GM19238 (cell line): ENCODE measurements at regions not wholly inside any gene's neighbourhood (a gene's known extent, or its start where the extent isn't known, plus 50 kb on each side); places are given as distances from the start of the nearest gene placed in this dataset.

Source experiments
- DNase-seq: peaks from one replicate; pipeline ENCODE4 v3.0.0; 2011; ENCODE audit warnings: low spot score; ENCODE audit not compliant: insufficient read length

DNA sequence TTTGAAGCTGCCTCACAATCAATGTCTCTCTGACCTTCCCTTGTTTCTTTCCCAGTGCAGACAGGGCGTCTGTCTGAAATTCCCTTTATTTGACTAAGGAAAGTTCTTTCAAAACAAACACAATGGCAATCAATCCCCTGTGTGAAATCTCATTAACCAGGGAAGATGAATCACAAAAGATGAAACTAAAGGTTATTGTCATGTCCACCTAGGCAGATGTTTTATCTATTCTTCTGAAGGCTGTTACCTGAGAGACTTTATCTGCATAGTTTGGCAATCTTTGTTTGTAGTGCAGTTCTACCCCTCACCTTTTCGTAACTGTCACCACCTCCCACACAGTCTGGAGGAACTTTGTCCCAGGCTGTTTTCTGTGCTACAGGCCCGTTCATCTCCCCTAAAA, 217.5 kb upstream of the RIOK2 start:
- no peak for DNase-seq

GRCh38 chr5:97405941-97406340, 222.9 kb upstream of the RIOK2 start:
- no peak for DNase-seq

- DNase-seq: no peak
These were observed 224.1 kb upstream of the RIOK2 start for GRCh38 chr5:97406946-97407676.

DNA sequence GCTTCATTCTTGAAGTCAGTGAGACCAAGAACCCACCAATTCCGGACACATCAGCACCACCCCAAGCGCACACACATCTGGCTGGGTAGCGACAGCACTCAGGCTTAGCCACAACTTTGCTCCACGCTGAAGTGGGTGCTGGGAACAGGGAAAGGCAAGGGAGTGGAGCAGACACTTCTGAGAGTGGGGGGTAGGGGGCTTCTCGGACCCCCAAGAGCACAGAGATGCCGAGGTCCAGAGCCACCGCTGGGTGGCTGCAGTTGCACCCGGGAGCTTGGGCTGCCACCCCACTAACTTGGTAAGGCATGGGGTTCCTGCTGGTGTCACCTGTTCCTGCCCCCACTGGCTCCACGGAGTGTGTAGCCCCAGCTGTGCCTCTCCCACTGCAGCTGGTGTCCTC, 225.3 kb upstream of the RIOK2 start:
- no peak for DNase-seq

GRCh38 chr5:97412959-97413358, 229.9 kb upstream of the RIOK2 start:
- no peak for DNase-seq

- no peak for DNase-seq
These were observed 234.9 kb upstream of the RIOK2 start for GRCh38 chr5:97417986-97418385.

- DNase-seq: no peak
These were observed 235.4 kb upstream of the RIOK2 start for GRCh38 chr5:97418462-97418861.

DNA sequence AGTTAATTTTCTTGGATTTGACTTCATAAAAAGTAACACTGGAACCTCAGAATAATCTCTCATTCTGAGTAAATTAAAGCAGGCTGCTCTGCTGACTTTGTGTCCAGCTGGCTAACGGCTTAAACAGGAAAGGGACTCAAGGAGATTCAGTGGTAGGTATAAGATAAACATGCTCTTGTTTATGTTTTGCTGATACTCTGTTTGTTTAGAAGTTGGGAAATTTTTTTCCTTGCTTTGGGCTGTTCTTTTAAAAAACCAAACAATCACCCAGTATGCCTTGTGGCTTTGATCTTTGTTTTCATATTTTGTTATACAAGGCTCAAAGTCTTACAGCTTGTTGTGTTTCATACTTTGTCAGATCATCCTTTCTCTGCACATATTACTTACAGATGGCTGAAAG, 237.6 kb upstream of the RIOK2 start:
- no peak for DNase-seq

DNA sequence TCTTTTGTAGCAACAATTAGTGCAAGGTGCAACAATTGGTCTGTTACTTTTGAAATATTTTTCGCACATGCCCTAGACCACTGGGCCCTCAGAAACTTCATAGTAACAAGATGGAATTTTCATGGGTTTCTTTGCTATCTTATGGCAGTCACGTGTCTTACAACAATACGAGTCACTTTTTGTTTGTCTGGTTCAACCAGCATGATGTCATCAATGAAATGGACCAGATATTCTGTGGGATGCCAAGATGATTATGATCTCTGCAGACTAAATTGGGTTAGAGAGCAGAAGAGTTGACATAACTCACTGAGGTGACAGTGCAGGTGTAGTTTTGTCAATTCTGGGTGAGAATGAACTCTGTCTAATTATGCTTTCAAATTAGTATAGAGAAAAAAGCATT, 239.6 kb upstream of the RIOK2 start:
- DNase-seq: no peak

GRCh38 chr5:97425511-97425910, 242.5 kb upstream of the RIOK2 start:
- DNase-seq: no peak

DNA sequence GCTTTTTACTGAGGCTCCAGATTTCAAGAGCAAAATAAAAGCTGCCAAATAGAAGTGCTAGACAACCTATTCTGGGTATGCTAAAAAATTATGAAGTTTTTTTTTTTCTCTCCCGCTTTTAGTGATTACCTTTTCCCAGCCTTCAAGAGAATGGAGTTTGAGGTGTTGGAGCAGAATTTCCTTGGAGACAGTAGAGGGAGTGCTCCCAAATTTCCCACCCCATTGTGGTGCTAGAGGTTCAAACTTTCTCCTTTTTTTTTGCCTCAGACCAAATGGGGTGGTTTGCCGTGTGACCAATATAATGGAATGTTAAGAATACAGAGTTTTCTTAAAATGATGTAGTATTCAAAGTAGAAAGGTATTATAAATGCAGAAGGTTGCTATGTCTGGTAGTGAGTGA, 244.2 kb upstream of the RIOK2 start:
- DNase-seq: no peak

DNA sequence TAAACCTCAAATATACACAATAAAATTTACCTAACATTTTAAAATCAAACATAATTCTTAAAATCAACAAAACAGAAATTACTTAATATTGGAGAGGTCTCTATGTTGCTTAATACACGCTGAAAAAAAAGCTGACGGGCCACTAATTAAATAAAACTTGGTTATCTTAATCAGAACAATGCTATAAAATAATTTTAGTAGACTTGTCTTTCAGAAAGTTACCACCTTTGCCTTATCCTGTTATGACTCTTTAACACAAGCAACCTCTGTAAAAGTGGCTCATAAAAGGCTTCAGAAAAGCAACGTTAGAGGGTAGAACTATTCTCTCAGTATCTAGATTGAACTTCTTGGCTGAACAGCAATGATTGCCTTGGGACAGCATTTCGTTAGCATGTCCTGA, 251.0 kb upstream of the RIOK2 start:
- DNase-seq: no peak

- DNase-seq: no peak
These were observed 253.4 kb upstream of the RIOK2 start for GRCh38 chr5:97436405-97436804.

DNA sequence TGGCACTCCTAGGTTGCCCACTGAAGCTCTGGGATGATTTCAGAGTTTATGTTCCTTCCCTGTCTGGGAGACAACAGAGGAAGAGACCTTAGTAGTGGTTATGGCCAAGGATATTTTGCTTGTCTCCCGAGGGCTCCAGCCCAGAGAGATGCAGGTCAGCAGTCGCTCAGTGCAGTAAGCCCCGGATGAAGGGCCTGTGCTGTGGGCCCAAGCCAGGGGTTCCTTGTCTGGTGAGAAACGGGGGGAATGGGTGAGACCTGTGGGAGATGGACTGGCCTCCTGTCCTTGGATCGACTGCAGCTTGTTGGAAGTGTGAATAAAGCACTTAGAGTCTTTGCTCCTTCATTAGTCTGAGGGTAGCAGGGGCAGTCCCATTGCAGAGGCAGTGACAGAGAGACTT, 260.7 kb upstream of the RIOK2 start:
- no peak for DNase-seq

DNA sequence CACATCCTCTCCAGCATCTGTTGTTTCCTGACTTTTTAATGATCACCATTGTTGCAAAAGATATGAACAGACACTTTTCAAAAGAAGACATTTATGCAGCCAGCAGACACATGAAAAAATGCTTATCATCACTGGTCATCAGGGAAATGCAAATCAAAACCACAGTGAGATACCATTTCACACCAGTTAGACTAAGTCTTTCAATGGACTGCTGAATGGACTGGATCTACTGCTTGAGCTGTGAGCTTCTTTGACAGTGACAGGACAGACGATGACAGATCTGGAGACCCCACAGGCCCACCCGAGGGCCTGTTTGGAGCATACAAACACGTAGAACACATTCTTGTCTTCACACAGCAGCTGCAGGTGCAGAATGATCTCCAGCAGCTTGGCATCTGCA, 266.1 kb upstream of the RIOK2 start:
- DNase-seq: no peak

DNA sequence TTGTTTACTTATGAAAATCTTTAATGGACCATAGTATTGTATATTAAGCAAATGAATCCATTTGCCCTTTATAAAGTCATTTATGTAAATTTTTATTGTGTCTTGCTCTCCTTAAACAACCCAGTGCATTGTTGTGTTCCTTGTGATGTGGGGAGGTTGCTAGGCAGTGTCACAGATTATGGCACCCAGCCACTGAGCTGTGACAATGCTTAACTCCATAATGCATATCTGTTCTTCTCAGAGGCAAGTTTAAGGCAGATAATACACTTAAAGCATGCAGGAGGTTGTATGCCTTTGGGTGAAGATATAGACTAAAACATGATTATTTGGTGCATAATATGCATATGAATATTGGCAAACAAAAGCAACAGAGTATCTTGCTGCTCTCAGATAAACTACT, 269.6 kb upstream of the RIOK2 start:
- no peak for DNase-seq

GRCh38 chr5:97453263-97453662, 270.2 kb upstream of the RIOK2 start:
- DNase-seq: no peak

DNA sequence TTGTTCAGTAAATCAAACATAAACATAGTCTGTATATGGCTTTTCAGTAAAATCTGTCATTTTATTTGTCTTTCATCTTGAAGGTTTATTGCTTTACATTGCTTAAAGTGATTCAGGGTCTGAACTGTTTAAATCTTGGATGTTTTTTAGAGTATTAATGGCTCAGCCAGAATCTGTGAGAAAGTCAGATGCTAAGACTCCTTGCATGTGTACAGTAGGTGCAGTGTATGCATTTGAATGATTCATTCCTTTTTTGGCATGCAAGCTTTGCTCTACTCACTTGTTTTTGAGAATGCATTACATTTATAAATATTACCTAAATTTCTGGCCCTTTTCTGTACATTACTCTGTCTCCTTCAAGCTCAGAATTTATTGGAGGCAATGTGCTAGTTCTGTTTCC, 271.0 kb upstream of the RIOK2 start:
- DNase-seq: no peak

- DNase-seq: no peak
These were observed 272.9 kb upstream of the RIOK2 start for GRCh38 chr5:97455996-97456395.

GRCh38 chr5:97458851-97459250, 275.8 kb upstream of the RIOK2 start:
- no peak for DNase-seq

DNA sequence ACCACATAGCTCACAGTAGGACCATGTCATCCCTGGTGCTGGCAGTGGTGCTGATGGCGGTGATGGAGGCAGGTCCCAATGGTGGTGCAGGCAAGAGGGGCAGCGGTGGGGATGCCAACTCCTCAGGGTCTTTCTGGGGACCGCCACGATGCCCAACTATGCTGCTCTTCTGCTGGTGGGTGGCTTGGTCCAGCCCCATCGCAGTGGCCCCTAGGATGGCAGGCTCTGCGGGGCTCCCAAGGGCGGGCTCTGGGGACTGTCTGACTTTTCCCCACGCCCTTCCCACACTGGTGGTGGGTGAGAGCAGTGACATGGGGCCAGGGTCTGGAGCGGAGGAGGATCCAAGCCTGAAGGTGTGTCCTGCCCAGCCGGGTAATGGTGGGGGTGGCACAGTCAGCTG, 288.9 kb upstream of the RIOK2 start:
- no peak for DNase-seq

- no peak for DNase-seq
These were observed 292.8 kb upstream of the RIOK2 start for GRCh38 chr5:97475847-97476246.

GRCh38 chr5:97476852-97477534, 293.9 kb upstream of the RIOK2 start:
- no peak for DNase-seq
